SKM-1 (cell line): ENCODE measurements at regions not wholly inside any gene's neighbourhood (a gene's known extent, or its start where the extent isn't known, plus 50 kb on each side); places are given as distances from the start of the nearest gene placed in this dataset.

ENCODE experiments used
- DNase-seq: peaks from one replicate; lab custom pipeline; 2025; ENCODE audit not compliant: unreplicated experiment; lab: John Stamatoyannopoulos, UW

DNA sequence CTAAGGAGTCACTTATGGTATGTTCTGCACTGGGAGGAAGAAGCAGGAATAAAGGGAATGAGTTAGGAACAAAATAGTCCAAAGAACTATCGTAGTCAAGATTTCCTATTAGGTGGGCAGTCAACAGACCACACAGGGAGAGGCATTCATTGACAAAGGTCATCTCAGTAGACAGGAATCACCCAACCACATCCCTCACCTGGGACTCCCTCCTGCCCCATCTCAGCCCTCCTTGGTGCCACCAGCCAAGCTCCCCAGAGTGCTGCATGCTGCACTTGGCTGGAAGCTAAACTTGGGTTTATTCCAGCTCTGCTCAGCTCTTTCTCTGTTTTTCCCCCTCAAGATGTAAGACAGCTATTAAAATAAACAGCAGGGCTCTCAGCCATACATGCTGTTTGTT lies 72.3 kb upstream of the CTNNB1 start:
- no peak for DNase-seq

GRCh38 chr3:41127414-41127813 lies 71.9 kb upstream of the CTNNB1 start:
- DNase-seq = no peak

GRCh38 chr3:41129731-41130130 lies 69.6 kb upstream of the CTNNB1 start:
- DNase-seq = no peak

DNA sequence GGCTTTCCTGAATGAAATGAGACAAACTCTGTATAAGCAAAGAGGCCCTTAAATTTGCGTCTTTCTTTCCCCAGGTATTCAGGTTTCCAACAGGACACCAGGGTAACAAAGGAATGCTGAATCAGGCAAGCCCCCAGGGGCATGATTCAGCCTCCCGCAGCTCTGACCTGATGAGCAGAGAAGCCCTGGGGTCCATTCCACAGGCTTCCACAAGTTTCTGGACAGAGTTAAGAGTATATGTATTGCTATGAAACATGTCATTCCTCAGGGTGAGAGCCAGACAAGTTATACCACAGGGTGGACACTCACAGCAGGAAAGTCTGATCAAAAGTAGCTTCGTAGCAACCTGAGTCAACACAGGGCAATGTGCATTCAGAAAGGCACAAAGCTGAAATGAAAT lies 68.1 kb upstream of the CTNNB1 start:
- DNase-seq = no peak

GRCh38 chr3:41137686-41138111 lies 61.6 kb upstream of the CTNNB1 start:
- DNase-seq = no peak

DNA sequence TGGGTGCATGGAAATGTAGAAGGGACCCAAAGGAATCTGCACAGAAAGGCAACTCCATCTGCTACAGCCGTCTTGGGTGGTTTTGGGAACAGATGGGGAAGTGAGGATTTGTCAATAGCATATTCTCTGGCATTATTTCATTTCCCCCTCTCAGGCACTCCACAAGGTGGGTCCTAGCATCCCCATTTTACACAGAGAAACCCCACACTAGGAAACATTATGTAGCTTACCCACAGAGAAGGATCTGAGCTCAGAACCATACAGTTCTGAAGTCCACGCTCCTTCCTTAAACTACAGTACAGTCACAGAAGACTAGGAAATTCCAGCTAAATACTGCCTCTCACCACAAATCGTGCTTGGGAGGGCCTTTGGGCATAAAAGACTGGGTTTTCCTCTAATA lies 61.2 kb upstream of the CTNNB1 start:
- DNase-seq = no peak

DNA sequence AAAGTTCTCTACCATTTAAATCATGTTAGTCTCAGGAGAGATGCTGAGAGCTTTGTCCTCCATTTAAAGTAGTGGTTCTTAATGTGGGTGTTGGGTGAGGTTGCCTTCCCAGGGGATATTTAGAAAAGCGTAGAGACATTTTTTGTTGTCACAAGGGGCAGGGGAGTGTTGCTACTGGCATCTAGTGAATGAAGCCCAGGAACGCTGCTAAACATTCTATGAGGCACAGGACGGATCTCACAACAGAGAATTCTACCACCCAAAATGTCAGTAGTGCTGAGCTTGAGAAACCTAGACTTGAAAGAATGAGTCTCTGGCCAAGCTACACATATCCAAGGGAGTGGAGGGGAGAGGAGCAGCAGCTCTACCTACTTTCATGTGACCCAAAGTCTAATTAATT lies 60.7 kb upstream of the CTNNB1 start:
- DNase-seq = no peak

- no peak for DNase-seq
Observed at GRCh38 chr3:41140242-41140641, 59.1 kb upstream of the CTNNB1 start.

GRCh38 chr3:41141433-41142167 lies 57.7 kb upstream of the CTNNB1 start:
- no peak for DNase-seq

GRCh38 chr3:41143421-41144031 lies 55.8 kb upstream of the CTNNB1 start:
- DNase-seq = no peak

DNA sequence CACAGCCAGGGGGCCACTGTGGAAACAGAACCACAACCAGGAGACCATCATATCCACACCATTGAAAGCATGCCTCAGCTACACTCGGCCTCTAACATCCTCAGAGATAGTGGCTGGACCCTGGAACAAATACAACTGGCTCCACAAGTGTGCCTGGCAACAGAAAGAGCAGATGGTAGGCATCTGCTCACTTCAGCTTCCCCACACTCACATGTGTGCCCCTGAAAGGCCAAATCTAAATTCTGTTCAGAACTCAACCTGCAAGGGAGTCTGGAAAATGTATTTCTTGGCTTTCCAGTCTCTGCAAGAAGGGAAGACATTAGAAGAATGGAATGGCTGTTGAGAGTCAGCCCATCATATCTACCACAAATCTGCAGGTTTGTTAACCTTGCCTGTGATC lies 54.7 kb upstream of the CTNNB1 start:
- no peak for DNase-seq

- DNase-seq = no peak
Observed at GRCh38 chr3:41148478-41148877, 50.8 kb upstream of the CTNNB1 start.

DNA sequence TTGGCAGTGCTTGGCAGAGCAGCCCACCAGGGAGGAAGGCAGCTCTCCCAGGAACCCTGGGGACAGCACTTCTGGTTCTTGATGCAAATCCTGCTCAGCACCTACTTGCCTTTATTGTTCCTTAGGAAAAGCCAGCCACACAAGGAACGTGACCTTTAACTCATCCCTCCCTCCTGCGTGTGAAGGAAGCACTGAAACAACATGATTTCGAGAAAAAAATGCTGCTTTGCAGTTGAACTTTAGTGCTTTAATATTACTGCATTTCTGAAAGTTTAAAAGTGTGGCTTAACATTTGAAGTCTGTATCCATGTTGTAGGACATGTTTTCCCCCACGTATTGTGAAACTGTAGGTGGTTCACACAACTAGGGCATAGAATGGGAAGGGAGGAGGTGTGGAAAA lies 50.4 kb upstream of the CTNNB1 start:
- DNase-seq = no peak
